ENCODE measurements at regions not wholly inside any gene's neighbourhood (a gene's known extent, or its start where the extent isn't known, plus 50 kb on each side); places are given as distances from the start of the nearest gene placed in this dataset.

DNA sequence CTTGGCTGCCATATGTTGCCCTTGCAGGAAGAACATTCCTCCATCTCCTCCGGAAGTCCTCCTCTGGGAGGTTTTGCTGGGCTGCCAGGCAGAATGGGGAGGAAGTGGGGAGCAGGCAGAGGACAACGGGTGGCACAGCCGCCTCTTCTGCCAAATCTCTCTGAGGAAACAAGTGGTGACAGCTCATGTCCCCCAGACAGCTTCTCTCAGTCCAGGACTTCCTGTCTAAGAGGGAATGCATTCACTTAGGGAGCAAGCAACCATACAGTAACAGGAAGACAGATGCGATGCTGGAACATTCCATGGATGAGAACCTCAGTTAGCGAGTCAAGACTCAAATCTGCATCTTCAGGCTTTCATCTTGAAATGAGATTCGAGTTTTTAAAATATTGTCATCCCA lies 701.0 kb downstream of the SEMA5A start:
- WGBS, 2 donors, result 72 to 73% methylated on average over 6 of the region's 6 CpGs
- Histone ChIP-seq H3K27me3 (ENCODE audit: control insufficient read depth in 3 of 3, insufficient read depth in 3 of 3, low read length in 2 of 3) (no peaks in the 10 kb centered on the region), H3K9ac (ENCODE audit: insufficient read depth in 1 of 2, low read length in 2 of 2) (no peak overlapping the region), H3K27ac (ENCODE audit: low read depth in 1 of 2, low read length in 1 of 2) (peak overlapping the region in 1 of 2 donors; percentile 45), H3K4me1 (ENCODE audit: control insufficient read depth in 5 of 5, insufficient read depth in 5 of 5, low read length in 5 of 5) (peaks cover 0 to 2% (median 0%) of the 10 kb centered on the region in 5 donors), H3K9me3 (ENCODE audit: control insufficient read depth in 4 of 4, insufficient read depth in 3 of 4, low read length in 3 of 4) (peaks cover 0 to 8% (median 0%) of the 10 kb centered on the region in 4 donors), H3K4me3 (no peak overlapping the region), H3K36me3 (ENCODE audit: control insufficient read depth in 4 of 4, insufficient read depth in 4 of 4, low read length in 4 of 4) (no peaks in the 10 kb centered on the region)
- DNase-seq, result no peak
- TF ChIP-seq CTCF (IDR thresholded peaks at IDR 0.05; ENCODE audit: control extremely low read depth, extremely low read depth), result no peak
- no peak for ATAC-seq (ENCODE audit: insufficient read depth, low FRiP score)

DNA sequence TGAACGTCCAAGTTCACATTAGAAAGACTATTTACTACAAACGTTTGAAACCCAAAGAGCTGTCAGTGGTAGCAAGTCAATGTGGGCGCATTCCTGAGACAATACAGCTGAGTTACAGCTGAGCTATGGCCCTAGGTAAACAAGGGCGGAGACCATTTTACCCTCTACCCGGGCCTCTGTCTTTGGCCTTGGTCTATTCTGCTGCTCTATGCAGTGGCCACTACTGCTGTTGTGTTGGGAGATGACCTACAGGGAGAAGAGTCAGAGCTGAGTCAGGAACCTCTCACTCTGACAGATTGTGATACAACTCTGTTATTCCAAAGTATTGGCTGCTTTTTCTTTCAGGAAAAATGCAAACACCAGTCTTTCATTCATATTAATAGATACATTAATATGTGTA lies 700.6 kb downstream of the SEMA5A start:
- no peak for TF ChIP-seq CTCF (IDR thresholded peaks at IDR 0.05; ENCODE audit: control extremely low read depth, extremely low read depth)
- Histone ChIP-seq H3K9me3 (ENCODE audit: control insufficient read depth in 4 of 4, insufficient read depth in 3 of 4, low read length in 3 of 4) (peaks cover 0 to 8% (median 0%) of the 10 kb centered on the region in 4 donors), H3K4me1 (ENCODE audit: control insufficient read depth in 5 of 5, insufficient read depth in 5 of 5, low read length in 5 of 5) (peaks cover 0 to 2% (median 0%) of the 10 kb centered on the region in 5 donors), H3K4me3 (no peak overlapping the region), H3K27me3 (ENCODE audit: control insufficient read depth in 3 of 3, insufficient read depth in 3 of 3, low read length in 2 of 3) (no peaks in the 10 kb centered on the region), H3K36me3 (ENCODE audit: control insufficient read depth in 4 of 4, insufficient read depth in 4 of 4, low read length in 4 of 4) (no peaks in the 10 kb centered on the region), H3K9ac (ENCODE audit: insufficient read depth in 1 of 2, low read length in 2 of 2) (no peak overlapping the region), H3K27ac (ENCODE audit: low read depth in 1 of 2, low read length in 1 of 2) (no peak overlapping the region)
- 83 to 87% methylated on average over 5 of the region's 5 CpGs for WGBS, 2 donors
- DNase-seq, result no peak
- no peak for ATAC-seq (ENCODE audit: insufficient read depth, low FRiP score)

DNA sequence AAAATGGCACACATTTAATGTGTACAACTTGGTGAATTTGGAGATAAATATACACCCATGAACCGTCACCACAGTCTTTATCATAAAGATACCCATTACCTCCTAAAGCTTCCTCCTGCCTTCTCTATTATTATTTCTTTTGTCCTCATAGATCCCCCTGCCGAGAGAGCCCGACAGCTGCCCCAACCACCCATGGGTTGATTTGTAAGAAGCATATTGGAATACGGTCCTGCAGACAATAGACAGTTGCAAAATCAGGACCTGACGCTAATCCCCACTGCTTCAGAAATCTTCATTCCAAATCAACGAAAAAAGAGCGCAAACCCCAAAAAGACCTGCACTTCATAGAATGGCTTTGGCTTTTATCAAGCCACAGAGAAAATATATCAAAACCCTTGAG lies 697.5 kb downstream of the SEMA5A start:
- no peak overlapping the region for H3K27ac ChIP-seq (ENCODE audit: low read depth in 1 of 2, low read length in 1 of 2)
- no peaks in the 10 kb centered on the region for H3K27me3 ChIP-seq (ENCODE audit: control insufficient read depth in 3 of 3, insufficient read depth in 3 of 3, low read length in 2 of 3)
- H3K9ac ChIP-seq (ENCODE audit: insufficient read depth in 1 of 2, low read length in 2 of 2), result no peak overlapping the region
- ATAC-seq (ENCODE audit: insufficient read depth, low FRiP score) (no peak), DNase-seq (no peak)
- WGBS, 2 donors, result 84 to 88% methylated on average over 7 of the region's 7 CpGs
- H3K4me3 ChIP-seq, result no peak overlapping the region
- peaks cover 0 to 3% (median 0%) of the 10 kb centered on the region in 4 donors for H3K9me3 ChIP-seq (ENCODE audit: control insufficient read depth in 4 of 4, insufficient read depth in 3 of 4, low read length in 3 of 4)
- no peak for TF ChIP-seq CTCF (IDR thresholded peaks at IDR 0.05; ENCODE audit: control extremely low read depth, extremely low read depth)
- H3K4me1 ChIP-seq (ENCODE audit: control insufficient read depth in 5 of 5, insufficient read depth in 5 of 5, low read length in 5 of 5), result peaks cover 0 to under 1% (median 0%) of the 10 kb centered on the region in 5 donors
- H3K36me3 ChIP-seq (ENCODE audit: control insufficient read depth in 4 of 4, insufficient read depth in 4 of 4, low read length in 4 of 4), result no peaks in the 10 kb centered on the region

GRCh38 chr5:8848997-8849594 lies 696.8 kb downstream of the SEMA5A start:
- Histone ChIP-seq H3K27me3 (ENCODE audit: control insufficient read depth in 3 of 3, insufficient read depth in 3 of 3, low read length in 2 of 3) (no peaks in the 10 kb centered on the region), H3K9me3 (ENCODE audit: control insufficient read depth in 4 of 4, insufficient read depth in 3 of 4, low read length in 3 of 4) (no peaks in the 10 kb centered on the region), H3K4me3 (no peak overlapping the region), H3K36me3 (ENCODE audit: control insufficient read depth in 4 of 4, insufficient read depth in 4 of 4, low read length in 4 of 4) (no peaks in the 10 kb centered on the region), H3K9ac (ENCODE audit: insufficient read depth in 1 of 2, low read length in 2 of 2) (no peak overlapping the region), H3K4me1 (ENCODE audit: control insufficient read depth in 5 of 5, insufficient read depth in 5 of 5, low read length in 5 of 5) (no peaks in the 10 kb centered on the region), H3K27ac (ENCODE audit: low read depth in 1 of 2, low read length in 1 of 2) (no peak overlapping the region)
- ATAC-seq (ENCODE audit: insufficient read depth, low FRiP score) (no peak), DNase-seq (no peak)
- 80 to 81% methylated on average over 3 of the region's 3 CpGs for WGBS, 2 donors
- no peak for TF ChIP-seq CTCF (IDR thresholded peaks at IDR 0.05; ENCODE audit: control extremely low read depth, extremely low read depth)

All from lung (tissue), 11 donors.